ENCODE measurements at regions not wholly inside any gene's neighbourhood (a gene's known extent, or its start where the extent isn't known, plus 50 kb on each side); places are given as distances from the start of the nearest gene placed in this dataset.
"Not testable (repeated sequence)": the region's sequence is repeated elsewhere in the genome, so short reads cannot be mapped to it uniquely, and the experiment has no call there.

GRCh38 chr4:180360113-180360512, 1883.1 kb upstream of the TENM3 start:
- not testable (repeated sequence) for DNase-seq

- no peak for DNase-seq
Measured at GRCh38 chr4:180363815-180364214, 1879.4 kb upstream of the TENM3 start.

GRCh38 chr4:180372691-180373090, 1870.5 kb upstream of the TENM3 start:
- DNase-seq: no peak

GRCh38 chr4:180377741-180378140, 1865.5 kb upstream of the TENM3 start:
- DNase-seq: no peak

- no peak for DNase-seq
Measured at GRCh38 chr4:180380733-180381132, 1862.5 kb upstream of the TENM3 start.

GRCh38 chr4:180391613-180392012, 1851.6 kb upstream of the TENM3 start:
- no peak for DNase-seq

- no peak for DNase-seq
Measured at GRCh38 chr4:180394312-180394711, 1848.9 kb upstream of the TENM3 start.

- DNase-seq: no peak
Measured at GRCh38 chr4:180394730-180395129, 1848.5 kb upstream of the TENM3 start.

- DNase-seq: no peak
Measured at GRCh38 chr4:180398564-180398963, 1844.6 kb upstream of the TENM3 start.

GRCh38 chr4:180407275-180407885, 1835.8 kb upstream of the TENM3 start:
- no peak for DNase-seq

GRCh38 chr4:180418819-180419531, 1824.2 kb upstream of the TENM3 start:
- no peak for DNase-seq

GRCh38 chr4:180422989-180423711, 1820.1 kb upstream of the TENM3 start:
- DNase-seq: no peak

- DNase-seq: no peak
Measured at GRCh38 chr4:180423712-180424057, 1819.5 kb upstream of the TENM3 start.

- DNase-seq: no peak
Measured at GRCh38 chr4:180426938-180427337, 1816.3 kb upstream of the TENM3 start.

- DNase-seq: no peak
Measured at GRCh38 chr4:180430283-180430682, 1812.9 kb upstream of the TENM3 start.

- no peak for DNase-seq
Measured at GRCh38 chr4:180434131-180434895, 1808.9 kb upstream of the TENM3 start.

- DNase-seq: no peak
Measured at GRCh38 chr4:180436361-180436760, 1806.8 kb upstream of the TENM3 start.

GRCh38 chr4:180437601-180438000, 1805.6 kb upstream of the TENM3 start:
- no peak for DNase-seq

GRCh38 chr4:180448306-180448705, 1794.9 kb upstream of the TENM3 start:
- DNase-seq: no peak

GRCh38 chr4:180449395-180449956, 1793.7 kb upstream of the TENM3 start:
- DNase-seq: no peak

GRCh38 chr4:180455226-180455625, 1788.0 kb upstream of the TENM3 start:
- DNase-seq: no peak

GRCh38 chr4:180456928-180457327, 1786.3 kb upstream of the TENM3 start:
- no peak for DNase-seq

- no peak for DNase-seq
Measured at GRCh38 chr4:180462116-180462515, 1781.1 kb upstream of the TENM3 start.

Measured in CD4-positive, alpha-beta T cell treated with Interferon gamma for 1 hour (primary cell).